Fibroblast of pulmonary artery (primary cell): ENCODE measurements at regions not wholly inside any gene's neighbourhood (a gene's known extent, or its start where the extent isn't known, plus 50 kb on each side); places are given as distances from the start of the nearest gene placed in this dataset.

Experiments
- DNase-seq: peaks from one replicate; pipeline ENCODE4 v3.0.0-alpha.2; 2010; ENCODE audit warnings: low read depth
- H3K4me3 ChIP-seq: replicated peaks from 2 replicates; pipeline ENCODE4 v1.5.1; 2011; ENCODE audit warnings: low read depth, mild to moderate bottlenecking, control low read depth, low read length, moderate library complexity
- TF ChIP-seq, protein P1 (sequence below): IDR thresholded peaks from 2 replicates; pipeline ENCODE4 v1.5.1; 2011; ENCODE audit warnings: mild to moderate bottlenecking, control low read depth, low read length, inconsistent platforms; ENCODE audit errors: missing control alignments

DNA sequence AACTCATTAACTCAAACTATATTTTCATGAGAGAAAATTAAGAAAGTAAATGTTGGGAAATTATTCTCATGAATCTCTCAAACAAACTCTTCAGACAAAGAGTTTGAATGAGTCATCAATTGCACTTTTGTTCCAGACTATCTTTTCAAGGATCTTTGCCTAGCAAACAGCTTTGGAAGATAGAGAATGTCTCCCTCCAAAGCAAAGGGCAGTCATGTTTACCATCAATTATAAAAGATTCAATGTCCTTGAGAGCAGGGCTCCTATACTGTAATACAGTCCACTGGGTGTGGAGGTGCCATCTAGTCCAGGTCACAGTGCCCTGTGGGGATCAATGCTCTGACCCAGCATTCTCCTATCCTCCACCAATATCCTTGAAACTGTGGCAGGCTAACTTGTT, 1429.3 kb downstream of the EFNA5 start:
- no peak overlapping the region for H3K4me3 ChIP-seq
- TF ChIP-seq, protein P1, sequence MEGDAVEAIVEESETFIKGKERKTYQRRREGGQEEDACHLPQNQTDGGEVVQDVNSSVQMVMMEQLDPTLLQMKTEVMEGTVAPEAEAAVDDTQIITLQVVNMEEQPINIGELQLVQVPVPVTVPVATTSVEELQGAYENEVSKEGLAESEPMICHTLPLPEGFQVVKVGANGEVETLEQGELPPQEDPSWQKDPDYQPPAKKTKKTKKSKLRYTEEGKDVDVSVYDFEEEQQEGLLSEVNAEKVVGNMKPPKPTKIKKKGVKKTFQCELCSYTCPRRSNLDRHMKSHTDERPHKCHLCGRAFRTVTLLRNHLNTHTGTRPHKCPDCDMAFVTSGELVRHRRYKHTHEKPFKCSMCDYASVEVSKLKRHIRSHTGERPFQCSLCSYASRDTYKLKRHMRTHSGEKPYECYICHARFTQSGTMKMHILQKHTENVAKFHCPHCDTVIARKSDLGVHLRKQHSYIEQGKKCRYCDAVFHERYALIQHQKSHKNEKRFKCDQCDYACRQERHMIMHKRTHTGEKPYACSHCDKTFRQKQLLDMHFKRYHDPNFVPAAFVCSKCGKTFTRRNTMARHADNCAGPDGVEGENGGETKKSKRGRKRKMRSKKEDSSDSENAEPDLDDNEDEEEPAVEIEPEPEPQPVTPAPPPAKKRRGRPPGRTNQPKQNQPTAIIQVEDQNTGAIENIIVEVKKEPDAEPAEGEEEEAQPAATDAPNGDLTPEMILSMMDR = no peak
- DNase-seq = peak; percentile 9

DNA sequence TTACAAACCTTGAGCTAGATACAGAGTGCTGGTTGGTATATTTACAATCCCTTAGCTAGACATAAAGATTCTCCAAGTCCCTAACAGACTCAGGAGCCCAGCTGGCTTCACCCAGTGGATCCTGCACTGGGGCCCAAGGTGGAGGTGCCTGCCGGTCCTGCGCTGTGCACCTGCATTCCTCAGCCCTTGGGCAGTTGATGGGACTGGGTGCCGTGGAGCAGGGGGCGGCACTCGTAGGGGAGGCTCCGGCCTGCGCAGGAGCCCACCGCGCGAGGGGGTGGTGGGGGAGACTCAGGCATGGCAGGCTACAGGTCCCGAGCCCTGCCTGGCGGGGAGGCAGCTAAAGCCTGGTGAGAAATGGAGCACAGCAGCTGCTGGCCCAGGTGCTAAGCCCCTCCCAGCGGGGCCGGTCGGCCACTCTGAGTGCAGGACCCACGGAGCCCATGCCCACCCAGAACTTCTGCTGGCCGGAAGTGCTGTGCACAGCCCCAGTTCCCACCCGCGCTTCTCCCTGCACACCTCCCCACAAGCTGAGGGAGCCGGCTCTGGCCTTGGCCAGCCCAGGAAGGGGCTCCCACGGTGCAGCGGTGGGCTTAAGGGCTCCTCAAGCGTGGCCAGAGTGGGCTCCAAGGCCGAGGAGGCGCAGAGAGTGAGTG, 1464.7 kb downstream of the EFNA5 start:
- no peak for DNase-seq
- no peak overlapping the region for H3K4me3 ChIP-seq
- TF ChIP-seq, protein P1 = no peak

DNA sequence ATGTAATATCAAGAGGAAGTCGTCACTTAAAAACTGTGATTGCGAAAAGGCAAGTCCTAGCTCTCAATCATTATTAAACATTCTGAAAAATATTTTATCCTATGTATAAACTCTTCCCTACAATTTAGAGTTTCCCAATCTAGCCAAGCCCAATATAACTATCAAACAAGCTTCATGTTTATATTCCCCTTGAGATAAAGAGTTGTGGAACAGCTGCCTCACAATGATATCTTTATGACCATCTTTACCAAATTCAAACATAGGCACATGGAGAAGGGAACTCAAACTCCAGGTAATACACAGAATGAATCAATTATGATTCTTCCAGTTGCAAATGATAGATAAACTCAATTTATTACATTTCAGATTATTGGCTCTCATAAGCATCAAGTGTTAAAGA, 1468.7 kb downstream of the EFNA5 start:
- TF ChIP-seq, protein P1 = no peak
- DNase-seq = no peak
- no peak overlapping the region for H3K4me3 ChIP-seq

DNA sequence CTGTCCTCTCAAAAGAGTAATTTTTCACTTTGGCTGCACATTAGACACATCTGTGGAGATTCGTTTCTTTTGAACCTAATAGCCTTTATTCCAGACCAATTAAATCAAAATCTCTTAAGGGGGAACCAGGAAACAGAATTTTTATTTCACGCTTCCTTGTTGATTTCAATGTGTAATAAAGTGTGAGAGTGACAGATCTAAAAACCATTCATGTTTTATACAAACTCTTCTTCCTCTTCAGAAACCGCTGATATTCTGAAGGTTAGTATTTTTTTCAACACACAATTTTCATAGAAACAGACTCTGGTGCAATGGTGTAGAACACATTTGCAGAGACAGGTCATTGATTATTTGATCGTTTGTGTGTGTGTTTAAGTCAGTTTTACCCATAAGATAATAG, 1469.8 kb downstream of the EFNA5 start:
- H3K4me3 ChIP-seq = no peak overlapping the region
- DNase-seq = no peak
- TF ChIP-seq, protein P1 = no peak

DNA sequence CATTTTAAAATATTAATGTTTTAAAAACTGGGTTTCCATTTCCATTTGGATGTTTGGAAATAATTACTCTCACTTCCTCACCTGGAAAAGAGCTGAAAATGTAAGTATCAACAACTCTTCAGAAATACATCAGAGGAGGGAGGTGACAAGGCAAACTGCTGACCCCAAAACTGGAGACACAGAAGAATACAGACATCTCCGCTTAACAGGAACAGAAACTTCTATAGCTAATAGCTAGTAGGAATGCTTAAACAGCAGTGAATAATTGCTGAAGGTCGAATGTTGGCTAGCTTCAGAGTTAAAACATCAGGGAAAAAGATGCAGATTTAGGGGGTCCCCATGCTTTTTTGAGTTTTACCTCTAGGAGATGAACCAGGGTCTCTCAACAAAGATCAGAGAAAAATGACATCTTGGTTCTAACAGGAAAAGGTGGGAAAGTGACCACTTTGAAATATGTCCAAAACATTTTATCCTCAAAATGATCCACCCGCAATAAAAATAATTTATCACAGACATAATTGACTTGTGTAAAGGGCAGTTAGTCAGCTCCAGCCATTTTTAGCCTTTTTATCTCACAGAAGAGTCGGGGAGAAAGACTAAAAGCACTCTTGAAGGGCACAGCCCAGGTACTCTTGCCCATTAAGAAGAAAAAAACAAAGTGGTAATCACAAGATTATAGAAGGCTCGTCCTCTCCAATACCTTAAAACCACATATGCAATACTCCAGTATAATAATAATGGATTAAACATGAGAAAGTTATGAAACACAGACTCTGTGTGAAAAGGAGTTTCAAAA, 1474.9 kb downstream of the EFNA5 start:
- no peak overlapping the region for H3K4me3 ChIP-seq
- no peak for DNase-seq
- TF ChIP-seq, protein P1 = no peak

DNA sequence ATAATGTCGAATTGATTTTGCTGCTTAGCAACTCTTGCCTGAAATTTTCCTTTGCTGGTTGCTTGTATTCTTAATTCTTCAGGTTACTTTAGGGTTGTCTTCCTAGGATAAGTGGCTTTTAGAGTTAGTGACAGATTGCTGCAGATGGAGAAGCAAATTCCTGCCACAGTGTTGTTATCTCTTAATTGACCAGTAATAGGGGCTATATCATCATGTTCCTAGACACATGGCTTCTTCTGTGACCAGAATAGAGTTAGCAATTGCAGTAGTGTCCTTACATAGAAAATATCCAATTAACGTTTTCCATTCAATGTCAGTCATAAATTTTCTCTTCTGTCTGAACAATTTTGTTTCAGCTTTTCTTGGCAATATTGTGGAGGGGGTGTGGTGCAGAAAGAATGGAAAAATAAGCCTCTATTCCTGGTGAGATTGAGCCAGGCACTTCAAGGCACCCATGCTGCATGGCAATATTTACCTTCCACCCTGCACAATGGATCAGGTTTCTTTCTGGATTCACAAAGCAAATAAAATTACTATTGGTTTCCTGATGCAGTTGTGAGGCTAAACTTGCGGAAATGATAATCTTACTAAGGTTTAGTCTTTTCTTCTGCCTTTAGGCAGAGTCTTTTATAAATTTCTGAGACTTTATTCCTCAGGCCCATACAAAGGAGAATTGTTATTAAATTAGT, 1481.5 kb downstream of the EFNA5 start:
- TF ChIP-seq, protein P1 = no peak
- no peak overlapping the region for H3K4me3 ChIP-seq
- DNase-seq = no peak
